Immature natural killer cell (primary cell): ENCODE measurements at regions not wholly inside any gene's neighbourhood (a gene's known extent, or its start where the extent isn't known, plus 50 kb on each side); places are given as distances from the start of the nearest gene placed in this dataset.
A peak's percentile ranks its signal among the peaks of the same experiment; 100 is the strongest.

Experiments
- DNase-seq, 3 donors: peaks; one replicate each; pipeline ENCODE4 v3.0.0; 2022; ENCODE audit warnings: mixed read lengths in 1 of 3
- H3K27ac Mint-ChIP-seq, 6 donors: one replicate each; pipeline ENCODE4 v1.8.0; 2020; ENCODE audit warnings: mixed read lengths in 6 of 6, mild to moderate bottlenecking in 5 of 6, inconsistent platforms in 4 of 6, moderate library complexity in 3 of 6
- H3K27me3 Mint-ChIP-seq, 3 donors: one replicate each; pipeline ENCODE4 v1.8.0; 2020 to 2021; ENCODE audit warnings: low read depth in 3 of 3, mild to moderate bottlenecking in 3 of 3, mixed read lengths in 3 of 3, moderate library complexity in 3 of 3, inconsistent platforms in 1 of 3
- H3K36me3 Mint-ChIP-seq, 3 donors: one replicate each; pipeline ENCODE4 v1.8.0; 2020; ENCODE audit warnings: mixed read lengths in 3 of 3, inconsistent platforms in 2 of 3, mild to moderate bottlenecking in 2 of 3
- H3K4me1 Mint-ChIP-seq, 2 donors: one replicate each; pipeline ENCODE4 v1.8.0; 2020; ENCODE audit warnings: inconsistent platforms in 2 of 2, mild to moderate bottlenecking in 2 of 2, mixed read lengths in 2 of 2, moderate library complexity in 1 of 2
- H3K4me3 Mint-ChIP-seq, 5 donors: one replicate each; pipeline ENCODE4 v1.8.0; 2020; ENCODE audit warnings: mild to moderate bottlenecking in 5 of 5, mixed read lengths in 5 of 5, inconsistent platforms in 3 of 5, moderate library complexity in 3 of 5
- H3K9me3 Mint-ChIP-seq, 6 donors: one replicate each; pipeline ENCODE4 v1.8.0; 2020; ENCODE audit warnings: mild to moderate bottlenecking in 6 of 6, mixed read lengths in 6 of 6, inconsistent platforms in 4 of 6, moderate library complexity in 3 of 6

DNA sequence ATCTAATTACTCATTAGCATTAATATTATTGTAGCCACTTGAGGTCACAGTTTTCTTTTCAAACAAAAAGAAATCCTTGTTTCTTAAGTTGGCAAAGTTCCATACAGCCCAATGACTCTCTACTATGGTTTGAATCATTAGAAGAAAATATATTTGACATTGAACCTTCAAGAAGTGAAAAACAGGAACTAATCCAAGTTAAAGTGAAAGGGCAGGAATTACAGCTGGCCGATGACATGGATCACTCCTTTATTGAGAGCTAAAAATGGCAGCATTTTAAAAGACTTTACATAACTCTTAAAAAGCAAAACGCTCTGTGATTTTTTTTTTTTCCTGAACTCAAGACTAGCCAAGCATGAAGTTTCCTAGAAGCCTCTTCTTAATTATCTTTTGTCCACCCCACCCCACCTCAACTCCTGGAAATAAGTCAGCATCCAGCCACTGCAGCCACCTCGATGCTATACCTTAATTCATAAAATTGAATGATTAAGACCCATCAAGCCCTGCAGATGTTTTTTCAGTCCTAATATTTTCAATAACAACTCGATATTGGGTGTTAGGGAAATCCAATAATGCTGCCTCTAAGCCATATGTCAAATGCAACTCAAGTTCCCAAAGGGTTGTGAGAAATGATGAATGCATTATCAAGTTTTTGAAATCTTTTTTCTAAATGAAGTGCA, 323.1 kb downstream of the HHIPL2 start:
- Mint-ChIP-seq H3K4me3 (no peak overlapping the region), H3K36me3 (peaks cover 0 to 3% (median 0%) of the 10 kb centered on the region in 3 donors), H3K4me1 (no peaks in the 10 kb centered on the region), H3K27me3 (peaks cover 0 to 9% (median 2%) of the 10 kb centered on the region in 3 donors), H3K9me3 (peaks cover 0 to 2% (median under 1%) of the 10 kb centered on the region in 6 donors), H3K27ac (no peak overlapping the region)
- DNase-seq, result no peak

DNA sequence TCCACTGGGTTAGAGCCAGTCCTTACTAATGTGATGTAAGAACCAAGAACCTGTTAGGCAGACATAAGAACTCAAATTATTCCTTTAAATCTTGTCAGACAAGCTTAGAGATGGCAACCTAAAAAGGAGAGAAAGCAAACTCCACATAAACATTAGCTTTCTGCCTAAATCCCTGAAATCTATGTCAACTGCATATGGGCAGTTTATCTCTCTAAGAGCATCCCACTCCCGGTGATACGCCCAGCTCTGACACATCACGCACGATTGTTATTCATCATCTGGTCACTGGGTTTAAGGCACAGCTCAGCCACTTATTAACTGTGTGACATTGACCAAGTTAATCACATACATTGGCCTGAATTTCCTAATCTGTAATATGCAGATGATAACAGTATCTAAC, 323.7 kb downstream of the HHIPL2 start:
- no peak for DNase-seq
- Mint-ChIP-seq H3K4me1 (no peaks in the 10 kb centered on the region), H3K4me3 (no peak overlapping the region), H3K27me3 (peaks cover 0 to 10% (median 1%) of the 10 kb centered on the region in 3 donors), H3K36me3 (peaks cover 0 to 3% (median 0%) of the 10 kb centered on the region in 3 donors), H3K9me3 (peaks cover 0 to 2% (median 1%) of the 10 kb centered on the region in 6 donors), H3K27ac (no peak overlapping the region)

DNA sequence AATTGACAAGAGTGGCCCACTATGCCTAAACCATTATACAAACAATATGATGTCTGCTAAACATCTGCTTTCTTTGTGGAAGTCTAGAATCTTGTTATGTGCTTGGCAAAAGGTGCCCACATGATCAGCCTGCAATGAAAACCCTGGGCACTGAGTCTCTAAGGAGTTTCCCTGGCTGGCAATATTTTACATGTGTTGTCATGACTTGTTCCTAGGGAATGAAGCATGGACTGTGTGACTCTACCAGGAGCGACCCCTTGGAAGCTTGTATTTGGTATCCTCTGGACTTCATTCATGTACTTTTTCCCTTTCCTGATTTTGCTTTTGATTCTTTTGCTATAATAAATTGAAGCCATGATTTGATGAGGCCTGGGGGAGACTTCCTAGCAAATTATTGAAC, 324.9 kb downstream of the HHIPL2 start:
- no peak overlapping the region for H3K27ac Mint-ChIP-seq
- no peaks in the 10 kb centered on the region for H3K4me1 Mint-ChIP-seq
- peaks cover 0 to 3% (median 3%) of the 10 kb centered on the region in 3 donors for H3K36me3 Mint-ChIP-seq
- peaks cover 0 to 12% (median 1%) of the 10 kb centered on the region in 3 donors for H3K27me3 Mint-ChIP-seq
- peaks cover 0 to 5% (median 2%) of the 10 kb centered on the region in 6 donors for H3K9me3 Mint-ChIP-seq
- H3K4me3 Mint-ChIP-seq, result no peak overlapping the region
- DNase-seq, result no peak

- no peaks in the 10 kb centered on the region for H3K4me1 Mint-ChIP-seq
- DNase-seq, result no peak
These were observed 331.6 kb downstream of the HHIPL2 start for GRCh38 chr1:222216255-222216754.

DNA sequence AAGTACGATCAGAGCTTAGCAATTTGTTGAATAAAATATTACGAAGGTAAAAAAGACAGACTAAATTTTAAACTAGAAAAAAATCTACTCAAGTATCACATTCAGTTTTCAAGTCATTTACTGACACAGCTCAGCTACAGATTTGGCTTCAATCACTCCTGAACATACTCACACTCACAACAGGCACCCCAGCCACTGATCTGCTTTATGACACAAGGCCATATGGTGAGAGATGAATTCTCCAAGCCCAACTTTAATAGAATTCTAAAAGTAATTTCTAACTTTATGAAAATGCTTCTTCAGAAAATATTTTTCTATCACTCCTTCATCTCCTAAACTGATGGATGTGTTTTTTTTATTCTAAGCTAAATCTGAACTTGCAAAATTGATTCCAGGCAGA, 337.1 kb downstream of the HHIPL2 start:
- Mint-ChIP-seq H3K4me3 (no peak overlapping the region), H3K27ac (no peak overlapping the region), H3K36me3 (no peaks in the 10 kb centered on the region), H3K9me3 (no peaks in the 10 kb centered on the region), H3K4me1 (no peaks in the 10 kb centered on the region), H3K27me3 (peaks cover 4 to 10% (median 4%) of the 10 kb centered on the region in 3 donors)
- no peak for DNase-seq

More at GRCh38 chr1:222216255-222216754, 331.6 kb downstream of the HHIPL2 start:
- Mint-ChIP-seq H3K27ac (no peak overlapping the region), H3K27me3 (peaks cover 3 to 7% (median 3%) of the 10 kb centered on the region in 3 donors), H3K9me3 (peaks cover 0 to 5% (median under 1%) of the 10 kb centered on the region in 6 donors), H3K36me3 (peaks cover 0 to 3% (median 0%) of the 10 kb centered on the region in 3 donors), H3K4me3 (no peak overlapping the region)

DNA sequence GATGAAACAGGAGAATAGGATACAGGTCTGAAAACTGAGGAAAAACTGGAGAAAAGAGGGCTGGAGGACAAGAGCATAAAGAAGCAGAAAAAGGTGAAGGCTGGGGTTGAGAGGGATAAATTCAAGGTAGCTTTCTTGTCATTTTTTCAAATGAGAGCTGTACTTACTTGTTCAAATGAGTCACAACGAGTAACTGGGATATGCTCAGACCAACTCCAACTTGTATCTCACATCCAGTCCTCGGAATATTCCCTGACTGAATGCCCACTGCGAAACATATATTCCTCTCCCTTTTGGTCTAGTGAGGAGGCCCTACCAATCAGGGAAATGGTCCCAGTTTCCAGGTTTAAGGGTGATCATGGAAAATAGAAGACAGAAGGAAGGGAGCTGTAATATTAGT, 343.4 kb downstream of the HHIPL2 start:
- H3K4me1 Mint-ChIP-seq, result no peaks in the 10 kb centered on the region
- H3K27me3 Mint-ChIP-seq, result peaks cover 0 to 12% (median 2%) of the 10 kb centered on the region in 3 donors
- DNase-seq, result no peak
- H3K9me3 Mint-ChIP-seq, result no peaks in the 10 kb centered on the region
- H3K27ac Mint-ChIP-seq, result peak overlapping the region in 1 of 6 donors; percentile 3
- no peak overlapping the region for H3K4me3 Mint-ChIP-seq
- H3K36me3 Mint-ChIP-seq, result no peaks in the 10 kb centered on the region

- Mint-ChIP-seq H3K4me3 (no peak overlapping the region), H3K36me3 (no peaks in the 10 kb centered on the region), H3K27me3 (peaks cover 0 to 6% (median 0%) of the 10 kb centered on the region in 3 donors), H3K27ac (no peak overlapping the region), H3K9me3 (no peaks in the 10 kb centered on the region), H3K4me1 (no peaks in the 10 kb centered on the region)
- no peak for DNase-seq
These were observed 345.1 kb downstream of the HHIPL2 start for GRCh38 chr1:222202831-222203230.

- Mint-ChIP-seq H3K4me1 (no peaks in the 10 kb centered on the region), H3K27ac (no peak overlapping the region), H3K4me3 (no peak overlapping the region), H3K9me3 (peaks cover 0 to 2% (median 0%) of the 10 kb centered on the region in 6 donors), H3K27me3 (peaks cover 0 to 2% (median under 1%) of the 10 kb centered on the region in 3 donors), H3K36me3 (peaks cover 0 to 2% (median 0%) of the 10 kb centered on the region in 3 donors)
- DNase-seq, result no peak
These were observed 351.2 kb downstream of the HHIPL2 start for GRCh38 chr1:222196736-222197135.

GRCh38 chr1:222196288-222196687, 351.6 kb downstream of the HHIPL2 start:
- no peak for DNase-seq
- Mint-ChIP-seq H3K4me3 (no peak overlapping the region), H3K27me3 (peaks cover 0 to 5% (median 2%) of the 10 kb centered on the region in 3 donors), H3K36me3 (peaks cover 0 to 6% (median 0%) of the 10 kb centered on the region in 3 donors), H3K9me3 (peaks cover 0 to 3% (median 0%) of the 10 kb centered on the region in 6 donors), H3K27ac (no peak overlapping the region), H3K4me1 (no peaks in the 10 kb centered on the region)

- H3K27ac Mint-ChIP-seq, result no peak overlapping the region
- peaks cover 0 to 5% (median 2%) of the 10 kb centered on the region in 3 donors for H3K27me3 Mint-ChIP-seq
- no peaks in the 10 kb centered on the region for H3K4me1 Mint-ChIP-seq
- no peak overlapping the region for H3K4me3 Mint-ChIP-seq
- DNase-seq, result no peak
- H3K36me3 Mint-ChIP-seq, result peaks cover 0 to 6% (median 0%) of the 10 kb centered on the region in 3 donors
- H3K9me3 Mint-ChIP-seq, result peaks cover 0 to 3% (median 0%) of the 10 kb centered on the region in 6 donors
These were observed 352.0 kb downstream of the HHIPL2 start for GRCh38 chr1:222195857-222196256.

DNA sequence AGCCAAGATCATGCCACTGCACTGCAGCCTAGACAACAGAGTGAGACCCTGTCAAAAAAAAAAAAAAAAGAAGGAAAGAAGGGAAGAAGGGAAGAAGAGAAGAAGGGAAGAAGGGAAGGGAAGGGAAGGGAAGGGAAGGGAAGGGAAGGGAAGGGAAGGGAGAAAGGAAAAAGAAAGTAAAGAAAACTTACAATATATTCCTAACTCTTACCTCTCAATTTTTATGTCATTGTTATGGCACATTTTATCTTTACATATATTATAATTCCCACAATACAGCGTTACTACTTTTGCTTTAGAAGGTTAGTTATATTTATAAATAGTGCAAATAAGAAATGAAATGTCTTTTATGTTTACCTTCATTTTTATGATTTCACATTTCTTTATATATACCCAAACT, 358.7 kb downstream of the HHIPL2 start:
- H3K4me3 Mint-ChIP-seq, result no peak overlapping the region
- H3K4me1 Mint-ChIP-seq, result no peaks in the 10 kb centered on the region
- peaks cover 1 to 8% (median 7%) of the 10 kb centered on the region in 3 donors for H3K27me3 Mint-ChIP-seq
- peaks cover 0 to 6% (median 0%) of the 10 kb centered on the region in 3 donors for H3K36me3 Mint-ChIP-seq
- H3K9me3 Mint-ChIP-seq, result peaks cover 0 to 3% (median 0%) of the 10 kb centered on the region in 6 donors
- H3K27ac Mint-ChIP-seq, result no peak overlapping the region
- DNase-seq, result no peak

GRCh38 chr1:222187566-222188332, 360.2 kb downstream of the HHIPL2 start:
- no peak for DNase-seq
- peaks cover 0 to 2% of the 10 kb centered on the region in 2 donors for H3K4me1 Mint-ChIP-seq
- peaks cover 0 to 3% (median 0%) of the 10 kb centered on the region in 6 donors for H3K9me3 Mint-ChIP-seq
- peaks cover 0 to 6% (median 0%) of the 10 kb centered on the region in 3 donors for H3K36me3 Mint-ChIP-seq
- H3K27ac Mint-ChIP-seq, result no peak overlapping the region
- peaks cover 4 to 8% (median 7%) of the 10 kb centered on the region in 3 donors for H3K27me3 Mint-ChIP-seq
- no peak overlapping the region for H3K4me3 Mint-ChIP-seq

DNA sequence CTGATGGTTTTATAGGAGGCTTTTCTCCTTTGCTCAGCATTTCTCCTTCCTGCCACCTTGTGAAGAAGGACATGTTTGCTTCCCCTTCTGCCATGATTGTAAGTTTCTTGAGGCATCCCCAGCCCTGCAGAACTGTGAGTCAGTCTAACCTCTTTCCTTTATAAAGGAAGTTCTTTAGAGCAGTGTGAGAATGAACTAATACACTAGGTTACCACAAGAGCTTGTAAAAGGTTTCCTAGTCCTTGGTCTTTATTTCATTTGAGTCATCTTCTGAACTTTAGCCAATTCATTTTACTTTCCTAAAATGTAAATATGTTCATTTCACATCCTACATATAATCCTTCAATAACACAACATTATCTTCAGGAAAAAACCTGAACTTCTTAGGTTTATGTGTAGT, 365.3 kb downstream of the HHIPL2 start:
- Mint-ChIP-seq H3K36me3 (no peaks in the 10 kb centered on the region), H3K9me3 (peaks cover 0 to 5% (median 0%) of the 10 kb centered on the region in 6 donors), H3K27ac (no peak overlapping the region), H3K27me3 (peaks cover 2 to 12% (median 4%) of the 10 kb centered on the region in 3 donors), H3K4me3 (no peak overlapping the region), H3K4me1 (peaks cover 5 to 7% of the 10 kb centered on the region in 2 donors)
- no peak for DNase-seq

DNA sequence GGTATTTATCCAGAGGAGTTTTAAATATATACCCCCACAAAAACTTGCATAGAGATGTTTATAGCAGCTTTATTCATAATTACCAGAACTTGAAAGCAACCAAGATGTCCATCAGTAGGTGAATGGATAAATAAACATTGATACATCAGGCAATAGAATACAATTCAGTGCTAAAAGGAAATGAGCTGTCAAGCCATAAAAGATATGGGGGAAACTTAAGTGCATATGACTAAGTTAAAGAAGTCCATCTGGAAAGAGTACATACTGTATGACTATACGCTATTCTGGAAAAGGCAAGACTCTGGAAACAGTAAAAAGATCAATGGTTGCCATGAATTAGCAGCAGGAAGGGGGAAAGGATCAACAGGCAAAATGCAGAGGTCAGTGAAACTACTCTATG, 366.7 kb downstream of the HHIPL2 start:
- DNase-seq, result no peak
- peaks cover 0 to 5% (median 0%) of the 10 kb centered on the region in 6 donors for H3K9me3 Mint-ChIP-seq
- H3K4me1 Mint-ChIP-seq, result peaks cover 5 to 7% of the 10 kb centered on the region in 2 donors
- no peaks in the 10 kb centered on the region for H3K36me3 Mint-ChIP-seq
- no peak overlapping the region for H3K27ac Mint-ChIP-seq
- peaks cover 2 to 13% (median 2%) of the 10 kb centered on the region in 3 donors for H3K27me3 Mint-ChIP-seq
- H3K4me3 Mint-ChIP-seq, result no peak overlapping the region
